T-helper 2 cell treated with Interferon-gamma antibody and Interleukin-4, amounts not matched to agents 100 ng/mL and 5 ng/mL, for 36 hours (primary cell): ENCODE measurements at regions not wholly inside any gene's neighbourhood (a gene's known extent, or its start where the extent isn't known, plus 50 kb on each side); places are given as distances from the start of the nearest gene placed in this dataset.

Experiments used
- intact Hi-C: fragments of 100-400 bp; cut with micrococcal nuclease; formaldehyde crosslinking; loops from one replicate; pipeline ENCODE4 v1.15.1; 2023

DNA sequence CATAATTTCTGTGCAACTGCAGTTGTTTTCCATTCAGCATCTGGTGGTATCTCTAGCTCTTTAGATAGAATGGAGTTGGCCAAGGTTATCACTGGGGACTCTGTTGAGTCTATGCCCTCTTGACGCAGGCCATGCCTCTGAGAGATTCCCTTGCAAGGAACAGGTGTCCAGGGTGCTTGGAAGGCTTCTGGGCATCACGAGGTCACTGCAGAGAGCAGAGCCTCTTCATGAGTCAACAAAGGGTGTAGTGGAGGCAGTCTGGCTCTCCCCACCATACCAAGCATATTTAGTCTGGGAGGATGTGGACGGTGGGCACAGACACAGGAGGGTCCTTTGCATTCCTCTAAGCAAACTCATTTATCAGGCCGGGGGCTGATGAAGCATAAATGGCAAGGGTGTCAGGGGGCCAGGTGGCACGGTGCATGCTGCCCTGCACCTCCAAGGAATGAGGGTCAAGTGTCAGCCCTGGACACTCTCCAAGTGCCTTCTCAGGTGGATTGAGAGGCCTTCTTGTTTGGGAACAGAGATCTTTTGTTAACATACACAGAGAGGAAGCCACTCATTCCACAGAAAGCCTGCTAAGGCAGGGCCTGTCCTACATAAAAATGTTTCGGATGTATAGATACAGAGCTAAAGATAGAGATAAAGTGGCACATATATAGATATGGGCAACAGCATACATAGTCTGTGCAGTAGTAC, 328.6 kb downstream of the INHBA start:
- intact Hi-C loops: no loop called here

- intact Hi-C loops: no loop called here
Measured at GRCh38 chr7:41367967-41368882, 334.7 kb downstream of the INHBA start.

DNA sequence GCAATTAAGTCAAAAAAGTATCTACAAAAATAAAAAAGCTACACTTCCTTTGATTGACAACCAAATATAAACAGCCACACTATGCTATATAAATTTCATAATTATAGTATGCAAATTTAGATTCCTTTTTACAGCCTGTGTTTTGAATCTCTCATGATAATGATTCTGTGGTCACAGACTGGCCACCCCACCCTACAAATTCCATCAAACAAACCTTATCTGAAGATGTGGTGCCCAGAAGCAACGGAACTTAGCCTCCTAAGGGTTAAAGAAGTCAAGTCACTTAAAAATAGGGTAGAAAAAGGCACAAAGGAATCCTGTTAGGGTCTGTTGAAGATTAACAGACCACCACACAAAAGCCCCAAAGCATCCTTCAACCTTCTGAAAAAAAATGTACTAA, 351.8 kb downstream of the INHBA start:
- intact Hi-C loops: no loop called here

- intact Hi-C loops: no loop called here
Measured at GRCh38 chr7:41346878-41347277, 356.0 kb downstream of the INHBA start.

DNA sequence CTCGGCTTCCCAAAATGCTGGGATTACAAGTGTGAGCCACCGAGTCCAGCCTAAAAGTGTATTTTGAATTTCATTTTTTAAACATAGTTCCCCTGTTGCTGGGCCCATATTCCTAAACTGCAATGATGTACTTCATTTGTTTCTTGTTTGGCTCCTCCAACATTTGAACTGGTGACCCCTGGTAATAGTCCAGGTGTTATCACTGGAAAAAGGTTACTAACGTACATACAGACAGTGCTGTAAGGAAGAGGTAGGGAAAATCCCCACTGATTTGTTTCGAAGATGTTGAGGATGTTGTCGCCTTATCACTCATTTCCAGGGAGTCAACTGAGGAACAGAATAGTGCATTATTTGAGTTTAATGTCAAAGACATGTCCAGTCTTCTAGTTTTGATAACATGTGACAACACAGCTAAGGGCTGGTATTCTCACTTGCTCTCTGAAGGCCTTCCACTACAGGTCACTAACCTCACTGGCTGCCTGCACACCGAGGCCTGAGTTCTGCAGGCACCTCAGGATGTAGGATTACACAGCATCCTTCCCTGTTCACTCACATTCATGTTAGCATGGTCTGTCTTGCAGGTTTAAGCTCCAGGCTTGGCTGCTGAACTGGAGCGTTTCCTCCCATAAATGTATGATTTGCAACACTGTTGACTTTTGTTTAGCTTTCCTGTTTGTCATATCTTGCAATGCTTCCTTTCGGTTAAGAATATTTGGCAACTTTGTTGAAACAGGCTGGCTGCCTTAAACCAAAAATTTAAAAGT, 362.8 kb downstream of the INHBA start:
- intact Hi-C loops: no loop called here

DNA sequence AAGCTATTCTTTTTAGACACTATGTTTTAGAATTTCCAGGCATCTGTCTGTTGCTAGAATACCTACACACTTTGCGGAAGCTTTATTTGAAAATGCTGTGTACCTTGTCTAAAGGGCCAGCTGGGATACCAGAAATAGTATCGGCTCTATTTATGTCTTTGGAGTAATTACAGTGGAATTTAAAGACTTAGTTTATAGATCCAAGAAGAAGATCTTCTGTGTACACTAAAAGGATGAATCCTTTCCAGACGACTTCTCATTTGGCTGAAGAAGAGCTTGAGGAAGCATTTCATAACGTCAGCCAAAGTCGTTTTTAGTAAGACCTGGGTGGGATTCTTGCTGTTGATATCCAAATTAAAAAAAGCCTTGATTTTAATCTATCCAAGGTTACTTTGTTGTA, 365.9 kb downstream of the INHBA start:
- intact Hi-C loops: no loop called here

GRCh38 chr7:41336455-41336952, 366.4 kb downstream of the INHBA start:
- intact Hi-C loops: no loop called here

GRCh38 chr7:41334071-41334862, 368.6 kb downstream of the INHBA start:
- intact Hi-C loops: no loop called here

- intact Hi-C loops: no loop called here
Measured at GRCh38 chr7:41333511-41333910, 369.4 kb downstream of the INHBA start.

DNA sequence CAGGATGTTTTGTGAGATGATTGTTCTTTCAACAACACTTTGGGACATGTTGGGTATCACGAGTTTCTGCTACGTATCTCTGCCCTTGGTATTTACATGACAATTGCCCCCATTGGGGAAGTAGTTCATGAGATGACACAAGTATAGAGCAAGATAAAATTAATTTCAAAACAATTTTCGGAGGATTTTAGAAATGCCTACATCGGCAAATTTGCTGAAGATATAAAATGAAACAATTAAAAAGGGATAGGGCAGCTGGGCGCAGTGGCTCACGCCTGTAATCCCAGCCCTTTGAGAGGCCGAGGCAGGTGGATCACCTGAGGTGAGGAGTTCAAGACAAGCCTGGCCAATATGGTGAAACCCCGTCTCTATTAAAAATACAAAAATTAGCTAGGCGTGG, 371.7 kb downstream of the INHBA start:
- intact Hi-C loops: no loop called here

DNA sequence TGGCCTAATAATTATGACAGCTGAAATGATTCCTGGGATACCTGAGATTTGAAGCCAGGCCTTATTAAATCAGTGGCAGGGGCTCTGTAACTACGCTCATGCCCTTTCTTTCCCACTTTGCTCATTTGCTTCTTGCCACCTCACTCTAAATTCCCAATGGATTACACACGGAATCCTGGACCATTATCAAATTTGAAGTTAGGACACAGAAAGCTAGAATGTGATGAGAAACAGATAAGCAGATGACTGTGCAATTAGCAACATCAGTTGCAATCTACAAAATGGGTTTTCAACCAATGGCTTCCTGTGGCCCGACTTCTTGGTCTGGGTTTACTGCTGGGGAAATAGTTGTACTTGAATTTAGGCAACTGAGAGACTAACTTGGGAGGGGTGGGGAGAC, 374.3 kb downstream of the INHBA start:
- intact Hi-C loops: no loop called here

- intact Hi-C loops: no loop called here
Measured at GRCh38 chr7:41328131-41328530, 374.8 kb downstream of the INHBA start.

- intact Hi-C loops: no loop called here
Measured at GRCh38 chr7:41326616-41327015, 376.3 kb downstream of the INHBA start.

DNA sequence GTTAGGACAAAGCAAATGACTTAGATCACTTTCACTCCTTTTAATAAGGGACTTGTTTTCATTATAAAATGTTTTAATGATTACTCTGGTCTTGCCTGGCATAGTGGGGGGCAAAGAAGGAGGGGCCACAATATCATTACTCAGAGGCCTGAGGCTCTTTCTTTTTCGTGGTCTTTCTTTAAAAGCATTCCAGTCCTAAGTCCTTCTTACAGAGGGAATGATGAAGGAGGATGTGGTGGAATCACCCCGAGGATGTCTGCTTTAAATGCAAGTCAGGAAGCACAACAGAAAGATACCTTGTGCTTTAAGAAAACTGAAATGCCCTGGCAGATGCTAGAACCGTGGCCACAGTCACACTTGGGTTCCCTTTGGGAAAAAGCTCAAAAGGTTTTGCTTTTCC, 379.1 kb downstream of the INHBA start:
- intact Hi-C loops: no loop called here

- intact Hi-C loops: no loop called here
Measured at GRCh38 chr7:41319581-41319980, 383.3 kb downstream of the INHBA start.

GRCh38 chr7:41316410-41316809, 386.5 kb downstream of the INHBA start:
- intact Hi-C loops: no loop called here

- intact Hi-C loops: no loop called here
Measured at GRCh38 chr7:41315764-41316163, 387.1 kb downstream of the INHBA start.

DNA sequence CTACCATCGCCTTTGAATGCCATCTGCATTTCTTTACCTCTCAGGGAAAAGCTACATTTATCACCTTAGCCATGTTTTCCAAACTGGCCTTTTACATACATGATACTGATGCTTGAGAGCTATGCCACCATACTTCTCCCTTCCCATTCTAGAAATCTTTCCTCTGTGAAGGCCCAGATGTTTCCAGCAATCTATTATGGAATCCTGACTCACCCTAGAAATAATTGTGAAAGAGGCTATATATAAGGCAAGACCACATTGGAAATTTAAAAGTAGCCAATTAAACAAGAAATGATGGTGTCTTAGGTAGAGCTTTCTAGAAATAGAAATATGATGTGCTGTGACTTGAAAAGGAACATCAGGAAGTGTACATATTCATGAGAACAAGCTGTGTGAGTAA, 389.7 kb downstream of the INHBA start:
- intact Hi-C loops: no loop called here

- intact Hi-C loops: no loop called here
Measured at GRCh38 chr7:41312235-41312634, 390.7 kb downstream of the INHBA start.

GRCh38 chr7:41311301-41311700, 391.6 kb downstream of the INHBA start:
- intact Hi-C loops: no loop called here

DNA sequence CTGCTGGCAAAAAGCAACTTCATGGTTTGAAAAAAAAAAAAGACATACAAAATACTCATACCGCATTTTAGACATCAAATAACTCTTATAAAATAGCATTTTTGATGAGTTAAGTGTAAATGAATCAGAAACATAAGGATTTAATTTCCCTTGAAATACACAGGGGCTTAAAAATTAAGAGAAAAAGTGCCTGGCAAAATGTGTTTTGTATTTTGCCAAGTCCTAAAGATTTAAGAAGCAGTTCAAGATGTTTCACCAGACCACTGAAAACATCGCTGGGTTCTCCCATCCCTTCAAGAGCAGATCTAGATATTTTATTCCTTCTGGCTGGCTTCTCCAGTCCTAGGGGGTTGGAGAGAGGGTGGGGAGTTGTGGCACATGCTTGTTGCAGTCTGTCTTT, 396.4 kb downstream of the INHBA start:
- intact Hi-C loops: no loop called here
